ENCODE measurements at regions not wholly inside any gene's neighbourhood (a gene's known extent, or its start where the extent isn't known, plus 50 kb on each side); places are given as distances from the start of the nearest gene placed in this dataset.

DNA sequence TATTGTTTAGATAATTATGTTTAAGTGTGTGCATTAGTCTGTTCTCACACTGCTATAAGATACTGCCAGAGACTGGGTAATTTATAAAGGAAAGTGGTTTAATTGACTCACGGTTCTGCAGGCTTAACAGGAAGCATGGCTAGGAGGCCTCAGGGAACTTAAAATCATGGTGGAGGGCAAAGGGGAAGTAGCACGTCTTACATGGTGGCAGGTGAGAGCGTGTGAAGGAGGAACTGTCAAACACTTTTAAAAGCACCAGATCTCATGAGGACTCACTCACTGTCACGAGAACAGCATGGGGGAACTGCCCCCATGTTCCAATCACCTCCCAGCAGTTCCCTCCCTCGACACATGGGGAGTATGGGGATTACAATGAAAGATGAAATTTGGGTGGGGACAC lies 203.5 kb upstream of the GOT2 start:
- no peaks in the 10 kb centered on the region for H3K27me3 ChIP-seq (ENCODE audit: control insufficient read depth, insufficient read depth, low read length)
- FAIRE-seq, result no peak
- H3K4me3 ChIP-seq (ENCODE audit: low read depth, low read length), result no peak overlapping the region
- no peak for DNase-seq (ENCODE audit: low read depth)
- no peak for TF ChIP-seq CTCF (IDR thresholded peaks at IDR 0.05; ENCODE audit: insufficient read depth, low read length, severe bottlenecking)
- no peaks in the 10 kb centered on the region for H3K36me3 ChIP-seq (ENCODE audit: control insufficient read depth, insufficient read depth, low read length)

DNA sequence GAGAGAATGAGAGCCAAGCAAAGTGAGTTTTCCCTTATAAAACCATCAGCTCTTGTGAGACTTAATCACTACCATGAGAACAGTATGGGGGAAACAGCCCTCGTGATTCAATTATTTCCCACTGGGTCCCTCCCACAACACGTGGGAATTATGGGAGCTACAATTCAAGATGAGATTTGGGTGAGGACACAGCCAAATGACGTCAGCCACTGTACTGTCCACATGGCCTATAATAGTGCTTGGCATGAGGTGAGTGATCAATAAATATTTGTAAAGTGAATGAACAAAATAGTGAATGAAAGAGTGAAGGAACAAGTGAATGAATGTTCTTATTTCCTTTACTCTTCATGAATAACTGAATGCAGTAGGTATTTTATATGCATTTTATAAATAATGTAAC lies 199.1 kb upstream of the GOT2 start:
- FAIRE-seq (no peak), DNase-seq (ENCODE audit: low read depth) (no peak)
- Histone ChIP-seq H3K27me3 (ENCODE audit: control insufficient read depth, insufficient read depth, low read length) (no peaks in the 10 kb centered on the region), H3K4me3 (ENCODE audit: low read depth, low read length) (no peak overlapping the region), H3K36me3 (ENCODE audit: control insufficient read depth, insufficient read depth, low read length) (no peaks in the 10 kb centered on the region)
- TF ChIP-seq CTCF (IDR thresholded peaks at IDR 0.05; ENCODE audit: insufficient read depth, low read length, severe bottlenecking), result no peak

DNA sequence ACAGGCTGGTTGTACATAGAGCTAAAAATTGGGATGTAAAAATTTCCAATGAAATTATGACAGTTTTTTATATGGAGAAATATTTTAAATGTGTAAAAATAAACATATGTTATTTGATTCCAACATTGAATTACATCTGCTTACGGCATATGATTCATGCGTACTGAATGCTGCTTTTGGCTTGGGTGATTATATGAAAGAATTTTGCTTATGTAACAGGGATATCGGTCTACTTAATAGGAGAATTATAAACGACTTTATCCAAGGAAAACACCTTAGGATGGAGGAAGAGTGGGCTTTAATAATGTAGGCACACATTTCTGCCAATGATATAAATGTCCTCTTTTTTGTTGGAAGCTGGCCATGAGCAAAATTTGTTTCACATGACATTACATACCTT lies 197.3 kb upstream of the GOT2 start:
- Histone ChIP-seq H3K27me3 (ENCODE audit: control insufficient read depth, insufficient read depth, low read length) (no peaks in the 10 kb centered on the region), H3K4me3 (ENCODE audit: low read depth, low read length) (no peak overlapping the region), H3K36me3 (ENCODE audit: control insufficient read depth, insufficient read depth, low read length) (no peaks in the 10 kb centered on the region)
- no peak for TF ChIP-seq CTCF (IDR thresholded peaks at IDR 0.05; ENCODE audit: insufficient read depth, low read length, severe bottlenecking)
- no peak for FAIRE-seq
- no peak for DNase-seq (ENCODE audit: low read depth)

DNA sequence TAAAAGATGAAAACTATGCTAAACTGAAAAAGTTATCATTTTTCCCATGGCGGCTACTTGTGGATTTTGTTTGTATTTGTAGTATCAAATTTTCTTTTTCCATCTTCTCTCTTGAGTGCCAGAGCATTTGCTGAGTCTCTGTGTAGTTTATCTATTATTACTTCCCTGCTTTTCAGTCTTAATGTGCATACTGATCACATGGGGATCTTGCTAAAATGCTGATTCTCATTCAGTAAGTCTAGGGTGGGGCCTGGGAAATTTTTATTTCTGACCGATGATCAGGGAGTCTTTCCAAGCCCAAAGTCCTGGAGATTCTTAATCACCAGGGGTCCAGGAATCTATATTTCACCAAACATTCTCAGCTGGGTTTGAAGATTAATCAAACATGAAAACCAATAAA lies 189.0 kb upstream of the GOT2 start:
- no peak for TF ChIP-seq CTCF (IDR thresholded peaks at IDR 0.05; ENCODE audit: insufficient read depth, low read length, severe bottlenecking)
- Histone ChIP-seq H3K4me3 (ENCODE audit: low read depth, low read length) (no peak overlapping the region), H3K36me3 (ENCODE audit: control insufficient read depth, insufficient read depth, low read length) (no peaks in the 10 kb centered on the region), H3K27me3 (ENCODE audit: control insufficient read depth, insufficient read depth, low read length) (no peaks in the 10 kb centered on the region)
- no peak for FAIRE-seq
- no peak for DNase-seq (ENCODE audit: low read depth)

DNA sequence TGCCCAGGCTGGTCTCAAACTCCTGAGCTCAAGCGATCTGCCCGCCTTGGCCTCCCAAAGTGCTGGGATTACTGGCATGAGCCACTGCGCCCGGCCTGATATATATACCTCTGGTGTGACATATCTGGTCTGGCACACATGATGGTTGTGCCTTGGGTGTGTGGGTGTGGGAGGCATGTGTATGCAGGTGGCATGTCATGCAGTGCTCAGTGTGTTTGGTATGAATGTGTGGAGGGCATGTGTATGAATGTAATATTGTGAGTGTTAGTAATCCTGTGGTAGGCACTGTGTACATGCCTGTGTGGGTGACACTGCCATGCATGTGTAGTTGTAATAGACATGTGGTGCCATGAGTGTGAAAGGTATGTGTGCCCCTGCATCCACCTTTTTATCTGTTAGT lies 179.3 kb upstream of the GOT2 start:
- Histone ChIP-seq H3K27me3 (ENCODE audit: control insufficient read depth, insufficient read depth, low read length) (no peaks in the 10 kb centered on the region), H3K36me3 (ENCODE audit: control insufficient read depth, insufficient read depth, low read length) (no peaks in the 10 kb centered on the region), H3K4me3 (ENCODE audit: low read depth, low read length) (no peak overlapping the region)
- FAIRE-seq, result no peak
- TF ChIP-seq CTCF (IDR thresholded peaks at IDR 0.05; ENCODE audit: insufficient read depth, low read length, severe bottlenecking), result no peak
- DNase-seq (ENCODE audit: low read depth), result no peak

DNA sequence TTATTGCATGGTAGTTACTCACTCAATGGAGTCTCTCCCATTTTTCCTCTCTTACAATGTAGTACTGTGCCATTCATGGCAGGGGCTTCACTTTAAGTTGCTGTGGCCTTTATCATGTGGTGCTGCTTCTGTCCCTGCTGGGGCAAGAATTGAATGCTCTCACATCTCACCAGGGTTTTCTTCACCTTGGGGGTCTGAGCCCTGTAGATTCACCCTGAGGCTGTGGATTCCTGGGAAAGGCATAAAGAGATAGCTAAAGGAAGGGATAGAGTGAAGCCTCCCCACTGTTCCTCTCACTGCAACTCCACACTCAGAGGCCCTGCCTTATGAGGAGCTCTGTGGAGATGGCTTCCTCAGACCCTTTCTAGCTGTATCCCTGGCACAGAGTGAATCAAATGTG lies 178.5 kb upstream of the GOT2 start:
- H3K4me3 ChIP-seq (ENCODE audit: low read depth, low read length), result no peak overlapping the region
- no peak for TF ChIP-seq CTCF (IDR thresholded peaks at IDR 0.05; ENCODE audit: insufficient read depth, low read length, severe bottlenecking)
- DNase-seq (ENCODE audit: low read depth) (no peak), FAIRE-seq (no peak)
- no peaks in the 10 kb centered on the region for H3K27me3 ChIP-seq (ENCODE audit: control insufficient read depth, insufficient read depth, low read length)
- no peaks in the 10 kb centered on the region for H3K36me3 ChIP-seq (ENCODE audit: control insufficient read depth, insufficient read depth, low read length)

All from bronchial epithelial cell (primary cell).